GM12873 (cell line): ENCODE measurements at regions not wholly inside any gene's neighbourhood (a gene's known extent, or its start where the extent isn't known, plus 50 kb on each side); places are given as distances from the start of the nearest gene placed in this dataset.

ENCODE experiments used
- CTCF ChIP-seq: IDR thresholded peaks from 2 replicates; pipeline ENCODE4 v1.5.1; 2012; ENCODE audit warnings: low read depth, mild to moderate bottlenecking, moderate library complexity, low read length, control low read depth; ENCODE audit not compliant: insufficient read depth; ENCODE audit errors: missing control alignments

GRCh38 chr2:105553538-105554196 lies 154.8 kb upstream of the FHL2 start:
- no peak for TF ChIP-seq CTCF

- TF ChIP-seq CTCF: no peak
These were observed 147.8 kb upstream of the FHL2 start for GRCh38 chr2:105546628-105546974.

- peak; percentile 73 for TF ChIP-seq CTCF
These were observed 147.1 kb upstream of the FHL2 start for GRCh38 chr2:105545730-105546627.

- TF ChIP-seq CTCF: no peak
These were observed 145.9 kb upstream of the FHL2 start for GRCh38 chr2:105544591-105545377.

GRCh38 chr2:105541189-105542050 lies 142.6 kb upstream of the FHL2 start:
- no peak for TF ChIP-seq CTCF

- no peak for TF ChIP-seq CTCF
These were observed 141.8 kb upstream of the FHL2 start for GRCh38 chr2:105540642-105541041.

- TF ChIP-seq CTCF: no peak
These were observed 140.5 kb upstream of the FHL2 start for GRCh38 chr2:105539331-105539730.
